ENCODE measurements at regions not wholly inside any gene's neighbourhood (a gene's known extent, or its start where the extent isn't known, plus 50 kb on each side); places are given as distances from the start of the nearest gene placed in this dataset.
"Not testable (repeated sequence)": the region's sequence is repeated elsewhere in the genome, so short reads cannot be mapped to it uniquely, and the experiment has no call there.

DNA sequence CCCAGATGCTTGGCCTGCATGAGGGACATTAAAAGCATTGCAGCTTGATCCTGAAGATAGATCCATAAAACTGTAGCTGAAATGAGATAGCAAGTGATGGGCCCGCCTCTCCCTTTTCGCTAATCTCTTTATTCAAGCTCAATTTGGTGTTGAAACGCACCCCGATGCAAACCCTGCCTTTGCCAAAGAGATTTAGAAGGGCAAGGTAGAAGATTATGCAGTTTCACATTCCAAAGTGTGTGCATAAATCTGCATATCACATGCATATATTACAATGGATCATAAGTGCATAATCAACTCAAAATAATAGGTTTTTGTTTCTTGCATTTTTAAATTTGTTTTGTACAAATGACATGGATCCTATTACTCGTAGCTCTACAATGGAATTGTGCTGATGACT, 80.1 kb upstream of the SHANK2 start:
- no peak for DNase-seq (ENCODE audit: low read depth)

DNA sequence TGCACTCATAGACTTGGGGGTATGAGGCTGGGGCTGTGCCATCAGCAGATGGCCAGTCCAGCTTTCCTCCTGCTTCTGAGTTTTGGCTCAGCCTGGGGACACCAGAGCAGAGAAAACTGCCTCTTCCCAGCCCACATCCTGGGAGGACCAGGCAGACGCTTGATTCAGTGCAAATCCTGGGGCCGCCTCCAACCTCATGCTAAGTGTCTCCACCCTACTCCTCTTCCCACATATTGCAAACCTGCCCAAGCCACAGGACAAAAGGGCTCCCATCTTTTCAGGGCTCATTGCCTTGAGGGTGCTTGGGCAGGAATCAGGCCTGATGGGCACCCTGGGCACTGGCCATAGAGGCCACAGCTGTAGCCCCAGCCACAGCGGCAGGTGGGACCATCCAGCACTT, 79.7 kb upstream of the SHANK2 start:
- no peak for DNase-seq (ENCODE audit: low read depth)

DNA sequence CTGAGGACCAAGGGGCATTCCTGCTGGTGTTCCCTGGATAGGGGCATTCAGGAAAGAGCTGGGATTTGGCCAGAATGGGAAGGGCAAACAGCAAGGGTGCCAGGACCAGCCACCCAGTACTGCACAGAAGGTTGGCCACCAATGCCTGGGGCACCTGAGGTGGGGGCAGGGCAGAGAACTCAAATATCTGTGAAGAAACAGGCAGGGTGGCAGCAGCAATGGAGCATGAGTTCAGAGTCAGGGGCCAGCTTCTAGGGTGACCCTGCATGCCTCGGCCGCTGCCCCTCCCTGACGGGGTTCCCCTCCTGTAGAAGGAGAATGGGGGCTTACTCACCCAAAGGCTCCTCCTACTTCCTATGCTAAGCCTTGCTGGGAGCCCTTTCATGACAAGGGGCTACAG, 79.3 kb upstream of the SHANK2 start:
- no peak for DNase-seq (ENCODE audit: low read depth)

DNA sequence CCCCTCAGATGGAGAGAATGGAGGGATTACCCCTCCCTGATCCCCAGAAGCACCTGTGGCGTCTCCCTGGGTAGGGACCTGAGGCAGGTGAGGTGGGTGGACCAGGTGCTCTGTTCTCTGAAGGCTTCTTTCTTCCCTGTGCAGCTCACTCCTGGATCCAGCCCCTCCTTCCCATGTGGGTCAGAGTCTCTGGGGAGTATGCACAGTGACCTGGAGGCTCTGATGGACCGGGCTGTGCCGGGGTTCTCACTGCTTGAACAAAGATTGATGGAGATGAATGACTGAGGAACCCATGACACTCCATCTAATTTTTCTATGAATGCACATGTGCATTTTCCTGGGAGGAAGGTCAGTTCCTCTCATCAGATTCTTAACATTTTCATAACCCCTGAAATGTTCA, 78.6 kb upstream of the SHANK2 start:
- no peak for DNase-seq (ENCODE audit: low read depth)

DNA sequence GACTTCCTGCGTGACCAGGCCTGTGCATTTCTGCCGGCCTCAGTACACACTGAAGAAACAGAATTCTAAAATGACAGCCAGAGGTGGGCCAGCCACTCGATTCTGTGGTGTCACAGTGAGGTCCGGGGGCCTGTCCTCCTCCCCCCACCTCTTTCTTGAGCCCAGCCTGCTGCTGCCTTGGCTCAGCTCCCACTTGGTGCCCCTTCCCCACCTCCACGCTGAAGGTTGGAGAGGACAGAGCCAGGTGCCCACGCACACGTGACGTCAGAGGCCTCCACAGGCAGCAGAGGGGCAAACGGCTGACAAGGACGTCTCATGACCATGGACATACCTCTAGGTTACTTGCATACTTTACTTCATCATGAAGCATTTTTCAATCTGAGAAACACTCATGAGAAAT, 78.0 kb upstream of the SHANK2 start:
- no peak for DNase-seq (ENCODE audit: low read depth)

DNA sequence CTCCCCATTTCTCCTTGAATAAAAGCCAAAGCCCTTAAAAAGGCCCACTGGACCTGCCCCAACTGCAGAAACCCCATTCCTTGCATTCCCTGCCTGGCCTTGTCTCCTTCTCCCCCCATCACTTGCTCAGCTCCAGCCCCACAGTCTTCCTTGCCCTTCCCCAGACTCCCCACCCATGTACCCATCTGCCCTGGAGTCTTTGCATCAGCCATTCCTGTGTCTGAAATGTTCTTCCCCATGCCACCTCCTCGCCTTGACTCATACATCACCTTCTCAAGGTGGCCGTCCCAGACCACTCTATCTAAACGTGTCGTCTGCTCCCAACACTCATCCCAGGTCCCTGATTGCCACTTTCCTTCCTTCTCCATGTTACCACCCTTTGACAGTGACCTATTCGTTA, 77.4 kb upstream of the SHANK2 start:
- DNase-seq (ENCODE audit: low read depth), result no peak

DNA sequence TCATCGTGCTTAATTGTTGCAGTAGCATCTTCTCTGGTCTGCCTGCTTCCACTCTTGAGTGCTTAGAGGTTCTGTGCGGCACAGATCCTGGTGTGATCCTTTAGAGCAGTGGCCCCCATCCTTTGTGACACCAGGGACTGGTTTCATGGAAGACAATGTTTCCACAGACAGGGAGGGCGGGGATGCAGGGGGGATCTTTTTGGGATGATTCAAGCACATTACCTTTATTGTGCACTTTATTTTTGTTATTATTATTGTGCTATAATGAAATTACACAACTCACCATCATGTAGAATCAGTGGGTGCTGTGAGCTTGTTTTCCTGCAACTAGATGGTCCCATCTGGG, 76.8 kb upstream of the SHANK2 start:
- DNase-seq (ENCODE audit: low read depth), result no peak

DNA sequence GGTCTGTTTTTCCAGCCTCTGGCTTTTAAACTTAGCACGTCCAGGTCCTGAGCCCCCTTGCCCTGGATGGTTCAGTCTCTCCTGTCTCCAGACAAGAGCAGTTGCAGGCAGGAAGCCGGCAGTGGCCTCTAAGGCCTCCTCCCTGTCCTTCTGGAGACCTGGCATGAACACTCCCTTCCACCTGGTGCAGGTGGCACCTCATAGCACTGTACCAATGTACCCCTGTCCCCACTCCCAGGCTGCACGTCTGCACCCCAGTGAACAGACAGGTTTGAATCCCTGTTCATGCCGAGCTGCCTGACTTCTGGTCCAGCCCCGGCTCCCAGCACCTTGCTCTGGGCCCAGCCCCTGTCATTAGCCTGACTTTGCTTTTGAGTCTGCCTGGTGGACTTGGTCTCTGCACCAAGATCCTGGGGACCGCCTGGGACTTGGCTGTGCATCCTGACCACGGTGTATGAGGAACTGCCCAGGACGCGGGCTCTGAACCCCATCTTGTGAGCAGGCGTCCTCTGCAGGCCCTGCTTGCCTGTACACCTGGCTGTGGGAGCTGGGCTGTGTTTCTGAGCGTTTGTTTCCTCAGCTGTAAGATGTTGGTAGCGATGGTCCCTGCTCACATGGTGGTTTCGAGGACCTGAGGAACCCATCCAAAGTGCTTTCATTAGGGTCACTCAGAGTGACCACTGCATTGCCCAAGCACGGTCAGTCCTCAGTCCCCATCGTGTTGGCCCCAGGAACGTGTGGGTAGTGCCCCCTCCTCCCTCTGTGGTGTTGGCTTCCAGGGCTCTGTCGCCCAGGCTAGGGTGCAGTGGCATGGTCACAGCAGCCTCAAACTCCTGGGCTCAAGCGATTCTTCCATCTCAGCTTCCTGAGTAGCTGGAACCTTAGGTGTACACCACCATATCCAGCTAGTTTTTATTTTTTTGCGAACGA, 75.0 kb upstream of the SHANK2 start:
- DNase-seq (ENCODE audit: low read depth), result no peak

DNA sequence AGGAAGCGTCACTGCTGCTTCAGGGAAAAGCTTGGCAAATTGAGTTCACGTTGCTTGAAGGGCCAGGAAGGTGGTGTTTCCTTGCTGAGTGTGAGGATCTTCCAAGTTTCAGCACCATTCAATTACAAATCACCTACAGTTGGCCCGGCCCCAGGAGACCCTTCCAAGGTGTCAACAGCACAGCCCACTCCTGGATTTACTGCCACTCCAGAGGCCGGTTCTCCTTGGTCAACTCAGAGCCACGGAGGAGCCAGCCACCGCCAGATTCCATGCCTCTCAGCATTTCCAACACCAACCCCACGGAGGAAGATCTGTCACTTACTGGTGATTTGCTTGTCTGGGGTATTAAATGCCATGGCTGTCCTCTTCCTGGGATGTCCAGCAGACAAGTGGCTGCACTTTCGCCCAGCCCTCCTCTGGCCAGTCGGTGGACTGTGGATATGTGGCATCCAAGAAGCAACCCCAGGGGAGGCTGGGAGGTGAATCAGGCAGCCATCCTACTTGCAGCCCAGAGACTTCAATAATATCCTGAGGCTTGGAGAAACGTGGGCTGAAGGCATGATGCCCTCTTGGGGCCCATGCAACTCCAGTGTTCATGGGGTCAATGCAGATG, 74.1 kb upstream of the SHANK2 start:
- no peak for DNase-seq (ENCODE audit: low read depth)

DNA sequence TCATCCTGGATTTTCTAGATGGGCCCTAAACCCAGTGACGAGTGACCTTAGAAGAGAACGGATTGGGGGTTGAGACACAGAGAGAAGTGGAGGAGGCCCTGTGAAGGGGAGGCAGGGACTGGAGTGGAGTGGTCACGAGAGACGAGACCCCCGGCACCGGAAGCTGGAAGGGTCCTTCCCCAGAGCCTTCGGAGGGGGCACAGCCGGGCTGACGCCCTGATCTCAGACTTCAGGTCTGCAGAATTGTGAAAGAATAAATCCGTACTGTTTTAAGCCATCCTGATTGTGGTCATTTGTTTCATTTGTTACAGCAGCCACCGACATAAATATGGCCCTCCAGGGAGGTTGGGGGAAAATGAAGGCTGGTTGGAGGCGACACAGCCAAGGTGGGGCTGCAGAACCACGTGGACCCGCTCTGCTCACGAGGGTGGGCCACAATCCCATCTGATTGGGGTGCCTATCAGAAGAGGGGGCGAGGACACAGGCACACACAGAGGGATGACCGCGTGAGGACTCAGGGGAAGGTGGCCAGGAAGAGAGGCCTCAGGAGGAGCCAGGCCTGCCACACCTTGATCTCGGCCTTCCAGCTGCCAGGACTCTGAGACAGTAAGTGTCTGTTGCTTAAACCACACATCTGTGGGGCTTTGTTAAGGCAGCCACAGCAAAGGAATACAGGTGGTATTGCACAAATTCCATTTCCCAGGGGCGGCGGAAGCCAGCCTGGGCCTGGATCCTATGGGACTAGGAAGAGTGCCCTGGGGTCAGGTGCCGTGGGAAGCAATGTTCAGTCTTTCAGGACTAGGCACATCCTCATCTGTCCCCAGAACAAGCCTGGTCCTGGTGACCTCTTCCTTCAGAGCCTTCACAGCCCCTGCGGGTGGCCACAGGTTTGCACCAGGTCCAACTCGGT, 73.3 kb upstream of the SHANK2 start:
- no peak for DNase-seq (ENCODE audit: low read depth)

DNA sequence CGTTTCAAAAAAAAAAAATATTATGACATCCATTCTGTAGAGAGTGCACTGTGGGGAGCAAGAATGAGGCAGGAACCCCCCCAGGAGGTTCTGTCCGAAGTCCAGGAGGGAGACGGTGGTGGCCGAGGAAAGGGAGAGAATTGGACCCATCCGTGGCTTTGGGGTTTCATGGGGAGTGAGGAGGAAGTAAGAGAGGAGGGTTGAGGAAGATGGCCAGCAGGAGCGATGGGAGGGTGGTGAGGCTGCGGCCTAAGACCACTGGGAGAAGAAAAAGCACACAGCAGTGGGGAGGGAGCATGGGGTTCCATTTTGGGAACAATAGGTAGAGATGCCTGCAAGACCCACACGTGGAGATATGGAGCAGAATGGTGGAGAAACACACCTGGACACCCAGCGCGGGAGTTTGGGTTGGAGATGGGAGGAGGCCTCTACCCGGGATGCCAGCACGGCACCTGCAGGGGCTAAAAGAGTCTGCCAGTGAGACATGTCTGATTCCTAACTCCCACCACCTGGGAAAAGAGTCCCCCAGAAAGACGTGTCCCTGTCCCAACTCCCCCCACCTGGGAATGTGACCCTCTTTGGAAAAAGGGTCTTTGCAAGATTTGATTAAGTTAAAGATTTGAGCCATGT, 72.5 kb upstream of the SHANK2 start:
- DNase-seq (ENCODE audit: low read depth), result no peak

DNA sequence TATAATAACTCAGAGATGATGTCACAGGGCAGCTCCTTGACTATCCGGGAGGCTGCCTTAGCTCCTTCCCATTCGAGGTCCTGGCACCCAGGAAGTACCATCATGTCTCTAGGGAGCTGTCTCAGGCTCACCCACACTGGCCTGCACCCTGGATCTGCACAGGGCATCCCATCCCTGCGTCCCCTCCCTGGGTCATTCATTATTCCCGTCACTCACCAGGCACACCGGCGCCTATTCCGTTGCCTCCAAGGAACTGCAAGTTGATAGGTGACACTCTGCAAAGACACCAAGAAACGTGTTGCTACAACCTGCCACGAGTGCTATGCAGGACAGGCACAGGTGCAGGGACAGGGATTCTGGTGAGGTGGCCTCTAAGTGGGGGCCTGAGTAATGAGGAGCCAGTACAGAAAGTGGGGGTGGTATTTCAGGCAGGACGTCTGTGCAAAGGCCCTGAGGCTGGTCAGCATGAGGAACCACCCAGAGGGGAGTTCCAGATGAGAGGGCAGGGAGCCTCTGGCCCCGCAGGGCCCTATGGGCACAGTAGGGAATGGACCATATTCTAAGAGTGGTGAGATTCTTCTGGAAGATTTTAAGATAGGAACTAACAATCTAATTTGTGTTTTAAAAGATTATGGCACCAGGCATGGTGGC, 71.6 kb upstream of the SHANK2 start:
- DNase-seq (ENCODE audit: low read depth), result no peak

DNA sequence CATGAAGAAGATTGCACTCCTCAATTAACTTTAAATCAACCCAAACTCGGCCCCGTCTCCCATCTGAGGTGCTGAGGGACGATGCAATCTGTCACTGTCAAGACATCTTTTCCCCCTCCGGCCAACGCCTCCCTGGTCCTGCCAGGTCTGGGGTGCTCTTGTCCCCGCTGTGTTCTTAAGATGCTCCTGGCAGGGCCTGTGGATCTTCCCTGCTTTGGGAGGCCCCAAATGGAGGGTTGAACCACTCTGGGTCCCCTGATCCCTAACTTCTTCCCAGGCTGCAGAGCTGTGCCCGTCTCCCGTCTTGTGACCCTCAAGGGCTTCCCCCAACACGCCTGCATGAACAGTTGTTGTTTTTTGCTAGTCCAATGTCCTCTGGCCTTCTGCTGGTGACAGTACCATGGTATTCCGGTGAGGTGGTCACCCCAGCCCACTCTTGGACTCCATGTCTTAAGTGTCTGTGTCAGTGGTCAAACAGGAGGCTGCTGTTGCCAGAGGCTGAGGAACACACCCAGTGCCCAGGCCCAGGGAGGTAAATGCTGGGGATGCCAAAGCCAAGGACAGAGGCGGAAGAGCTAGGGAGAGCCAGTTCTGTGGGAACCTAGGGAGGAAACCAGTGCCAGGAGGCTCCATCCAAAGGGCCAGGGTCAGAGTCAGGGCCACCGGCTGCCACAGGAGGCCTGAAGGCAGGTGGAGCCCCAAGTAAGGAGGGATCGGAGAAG, 70.6 kb upstream of the SHANK2 start:
- no peak for DNase-seq (ENCODE audit: low read depth)

DNA sequence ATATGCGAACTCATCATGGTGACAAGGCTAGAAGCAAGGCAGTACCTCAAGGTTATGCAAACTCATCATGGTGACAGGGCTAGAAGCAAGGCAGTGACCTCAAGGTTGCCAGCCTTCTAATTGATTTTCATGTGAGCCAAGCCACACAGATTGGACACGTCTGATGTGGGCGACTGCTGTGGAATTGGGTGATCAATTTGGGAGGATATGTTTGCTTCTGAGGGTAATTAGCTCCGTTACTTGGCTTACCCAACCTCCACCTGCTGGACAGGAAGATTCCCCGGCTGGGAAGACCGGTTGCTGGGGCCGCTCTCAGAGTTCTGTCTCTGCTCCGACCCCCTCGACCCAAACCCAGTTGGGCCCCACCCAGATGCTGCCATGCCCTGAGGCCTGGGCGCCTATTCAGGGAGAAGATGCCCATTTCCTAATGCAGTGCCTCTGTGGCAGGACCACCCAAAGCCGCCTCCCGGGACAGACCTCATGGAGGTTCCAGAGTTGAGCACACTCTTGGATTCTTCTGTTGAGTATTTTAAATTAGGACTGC, 69.9 kb upstream of the SHANK2 start:
- no peak for DNase-seq (ENCODE audit: low read depth)

DNA sequence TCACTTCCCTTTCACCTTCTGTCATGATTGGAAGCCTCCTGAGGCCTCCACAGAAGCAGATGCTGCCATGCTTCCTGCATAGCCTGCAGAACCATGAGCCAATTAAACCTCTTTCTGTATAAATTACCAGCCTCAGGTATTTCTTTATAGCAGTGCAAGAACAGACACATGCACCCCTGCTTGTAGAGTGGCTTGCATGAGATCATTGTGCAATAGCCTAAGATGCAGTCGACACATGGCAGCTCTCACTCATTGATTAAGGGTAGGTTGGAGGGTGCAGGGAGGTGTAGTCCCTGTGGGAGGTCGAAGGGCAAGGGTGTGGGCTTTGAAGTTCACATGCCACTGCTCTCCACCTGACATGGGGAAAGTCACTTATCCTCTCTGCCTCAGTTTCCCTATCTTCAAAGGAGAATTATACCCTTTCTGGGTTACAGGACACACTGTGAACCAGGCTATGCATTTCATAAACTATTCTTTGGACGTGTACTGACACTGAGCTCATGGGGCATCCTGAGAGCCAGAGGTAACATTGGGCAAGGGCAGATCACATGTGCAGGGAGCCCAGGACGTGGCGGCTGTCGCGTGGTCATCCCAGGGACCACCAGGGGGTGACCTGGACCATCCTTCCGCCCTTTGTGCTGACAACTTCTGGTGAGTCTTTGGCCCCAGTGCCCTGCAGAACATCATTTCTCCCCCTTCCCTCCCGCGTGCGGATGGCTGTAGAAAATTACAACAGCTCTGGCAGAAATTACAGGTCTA, 69.2 kb upstream of the SHANK2 start:
- DNase-seq (ENCODE audit: low read depth), result no peak

DNA sequence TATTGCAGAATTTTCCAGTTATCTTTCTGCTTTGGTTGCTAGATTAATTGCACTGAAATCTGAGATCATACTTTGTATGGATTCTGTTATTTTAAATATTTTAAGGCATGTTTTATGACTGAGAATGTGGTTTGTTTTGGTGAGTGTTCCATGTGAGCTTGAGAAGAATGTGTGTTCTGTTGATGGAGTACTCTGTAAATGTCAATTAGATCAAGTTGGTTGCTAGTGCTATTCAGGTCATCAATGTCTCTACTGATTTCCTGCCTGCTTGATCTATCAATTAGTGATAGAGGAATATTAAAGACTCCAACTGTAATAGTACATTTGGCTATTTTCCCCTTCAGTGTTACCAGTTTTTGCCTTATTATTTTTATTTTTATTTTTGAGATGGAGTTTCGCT, 64.3 kb upstream of the SHANK2 start:
- no peak for DNase-seq (ENCODE audit: low read depth)

DNA sequence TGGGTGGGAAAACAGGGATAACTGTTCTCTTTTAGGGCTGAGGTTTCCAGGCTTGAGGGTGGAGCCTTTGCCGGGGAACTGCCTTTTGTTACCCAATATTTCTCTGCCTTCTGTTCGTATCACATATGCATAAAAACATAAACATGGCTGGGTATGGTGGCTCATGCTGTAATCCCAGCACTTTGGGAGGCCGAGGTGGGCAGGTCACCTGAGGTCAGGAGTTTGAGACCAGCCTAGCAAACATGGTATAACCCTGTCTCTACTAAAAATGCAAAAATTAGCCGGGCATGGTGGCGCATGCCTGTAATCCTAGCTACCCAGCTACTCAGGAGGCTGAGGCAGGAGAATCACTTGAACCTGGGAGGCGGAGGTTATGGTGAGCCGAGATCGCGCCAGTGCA, 60.2 kb upstream of the SHANK2 start:
- not testable (repeated sequence) for DNase-seq (ENCODE audit: low read depth)

DNA sequence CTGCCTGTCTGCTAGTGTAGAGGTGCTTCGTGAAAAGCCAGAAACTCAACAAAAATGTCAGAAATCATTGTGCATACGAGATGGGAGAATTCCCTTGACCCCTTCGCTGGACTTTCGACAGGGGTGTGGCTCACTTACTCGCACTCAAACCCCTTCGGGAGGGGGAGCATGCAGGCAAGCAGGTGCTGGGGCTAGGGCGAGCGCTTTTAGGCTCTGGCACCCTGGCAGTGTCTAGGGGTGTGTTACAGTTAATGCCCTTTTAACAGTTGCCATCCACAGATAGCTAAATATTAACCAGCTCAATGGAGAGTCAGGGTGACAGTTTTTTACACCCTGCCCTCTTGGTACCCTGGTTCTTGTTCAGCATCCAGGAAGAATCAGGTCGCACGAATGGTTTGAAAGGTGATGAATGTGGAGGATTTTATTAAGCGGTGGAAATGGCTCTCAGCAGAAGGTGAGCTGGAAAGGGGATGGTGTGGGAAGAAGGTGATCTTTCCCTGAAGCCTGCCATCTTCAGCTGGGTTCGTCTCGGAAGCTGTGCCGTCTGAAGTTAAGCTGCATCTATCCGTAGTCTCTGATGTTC, 59.6 kb upstream of the SHANK2 start:
- DNase-seq (ENCODE audit: low read depth), result no peak

DNA sequence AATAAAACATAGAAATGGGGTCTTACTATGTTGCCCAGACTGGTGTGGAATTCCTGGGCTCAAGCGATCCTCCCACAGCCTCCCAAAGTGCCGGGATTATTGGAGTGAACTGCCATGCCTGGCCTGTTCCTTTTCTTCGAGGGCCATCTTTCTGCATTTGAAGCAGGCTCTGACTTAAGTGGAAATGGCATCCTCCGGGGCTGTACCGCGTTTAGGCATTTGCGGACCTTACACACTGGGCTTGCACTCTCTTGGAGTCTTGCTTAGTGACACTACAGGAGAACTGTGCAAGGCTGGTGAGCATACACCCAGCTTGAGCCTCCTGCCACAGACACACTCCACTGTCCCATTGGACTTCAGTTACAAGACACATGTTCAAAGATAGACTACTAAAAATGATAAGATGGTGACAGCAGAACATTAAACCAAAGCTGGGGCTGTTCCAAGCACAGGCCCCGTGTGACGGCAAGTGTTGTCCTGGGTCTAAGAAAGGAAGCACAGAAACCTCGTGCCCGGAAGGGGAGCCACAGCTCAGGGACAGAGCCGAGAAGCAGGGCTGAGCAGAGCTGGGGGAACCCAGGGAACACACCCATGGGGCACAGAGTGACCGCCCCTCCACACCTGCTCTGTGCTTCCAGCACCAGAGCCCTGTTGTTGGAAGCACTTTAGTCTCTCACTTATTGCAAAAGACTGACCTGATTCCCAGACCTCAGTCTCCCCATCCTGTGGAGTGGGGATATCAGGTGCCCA, 59.0 kb upstream of the SHANK2 start:
- no peak for DNase-seq (ENCODE audit: low read depth)
